ENCODE measurements at regions not wholly inside any gene's neighbourhood (a gene's known extent, or its start where the extent isn't known, plus 50 kb on each side); places are given as distances from the start of the nearest gene placed in this dataset.

DNA sequence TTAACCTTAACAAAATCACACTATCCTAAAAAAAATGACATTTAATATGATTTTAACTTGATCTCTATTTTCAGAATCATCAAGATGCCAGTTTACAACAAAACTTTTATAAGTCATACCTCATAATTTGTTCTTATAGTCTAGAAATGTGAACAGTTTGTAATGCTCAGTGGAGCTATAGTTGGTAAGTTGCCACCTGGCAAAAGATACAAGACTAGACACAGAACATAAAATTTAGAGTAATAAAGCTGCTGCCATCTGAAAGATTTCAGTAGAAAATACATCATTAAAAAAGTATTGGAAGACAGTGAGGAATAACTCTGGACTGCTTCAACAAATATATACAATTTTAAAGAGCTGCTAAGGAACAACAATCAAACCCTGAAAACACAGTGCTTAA lies 233.8 kb downstream of the GABRG2 start:
- H3K27ac Mint-ChIP-seq (ENCODE audit: unreplicated experiment) = no peak overlapping the region
- no peak overlapping the region for H3K4me3 Mint-ChIP-seq (ENCODE audit: unreplicated experiment)
- H3K27me3 Mint-ChIP-seq (ENCODE audit: low read depth) = no peaks in the 10 kb centered on the region
- H3K9me3 Mint-ChIP-seq (ENCODE audit: low read depth) = peaks cover 16% of the 10 kb centered on the region
- no peaks in the 10 kb centered on the region for H3K4me1 Mint-ChIP-seq (ENCODE audit: low read depth)
- H3K36me3 Mint-ChIP-seq (ENCODE audit: low read depth) = no peaks in the 10 kb centered on the region
- TF ChIP-seq, protein P1, sequence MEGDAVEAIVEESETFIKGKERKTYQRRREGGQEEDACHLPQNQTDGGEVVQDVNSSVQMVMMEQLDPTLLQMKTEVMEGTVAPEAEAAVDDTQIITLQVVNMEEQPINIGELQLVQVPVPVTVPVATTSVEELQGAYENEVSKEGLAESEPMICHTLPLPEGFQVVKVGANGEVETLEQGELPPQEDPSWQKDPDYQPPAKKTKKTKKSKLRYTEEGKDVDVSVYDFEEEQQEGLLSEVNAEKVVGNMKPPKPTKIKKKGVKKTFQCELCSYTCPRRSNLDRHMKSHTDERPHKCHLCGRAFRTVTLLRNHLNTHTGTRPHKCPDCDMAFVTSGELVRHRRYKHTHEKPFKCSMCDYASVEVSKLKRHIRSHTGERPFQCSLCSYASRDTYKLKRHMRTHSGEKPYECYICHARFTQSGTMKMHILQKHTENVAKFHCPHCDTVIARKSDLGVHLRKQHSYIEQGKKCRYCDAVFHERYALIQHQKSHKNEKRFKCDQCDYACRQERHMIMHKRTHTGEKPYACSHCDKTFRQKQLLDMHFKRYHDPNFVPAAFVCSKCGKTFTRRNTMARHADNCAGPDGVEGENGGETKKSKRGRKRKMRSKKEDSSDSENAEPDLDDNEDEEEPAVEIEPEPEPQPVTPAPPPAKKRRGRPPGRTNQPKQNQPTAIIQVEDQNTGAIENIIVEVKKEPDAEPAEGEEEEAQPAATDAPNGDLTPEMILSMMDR (IDR thresholded peaks at IDR 0.05) = no peak
- DNase-seq (ENCODE audit: low spot score) = no peak

DNA sequence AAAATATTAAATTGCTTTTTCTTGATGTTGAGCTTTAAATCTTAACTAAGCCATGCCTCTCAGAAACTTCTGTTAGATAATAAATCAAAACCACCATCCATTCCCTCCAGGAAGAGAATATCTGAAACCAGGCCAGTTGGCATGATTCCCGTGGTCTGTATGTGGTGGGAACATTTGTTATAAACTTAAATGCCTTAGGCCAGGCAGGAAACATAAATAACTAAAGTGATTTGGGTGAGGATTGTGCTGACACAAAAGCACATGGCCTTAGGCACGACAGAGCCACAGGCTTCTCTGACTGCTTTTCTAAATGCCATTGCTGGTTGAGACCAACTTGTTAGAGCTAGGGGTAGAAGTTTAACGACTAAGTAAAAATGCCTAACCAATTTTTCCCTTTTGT lies 255.9 kb downstream of the GABRG2 start:
- Mint-ChIP-seq H3K9me3 (ENCODE audit: low read depth) (peaks cover 4% of the 10 kb centered on the region), H3K4me1 (ENCODE audit: low read depth) (no peaks in the 10 kb centered on the region), H3K27ac (ENCODE audit: unreplicated experiment) (no peak overlapping the region), H3K36me3 (ENCODE audit: low read depth) (no peaks in the 10 kb centered on the region), H3K27me3 (ENCODE audit: low read depth) (no peaks in the 10 kb centered on the region), H3K4me3 (ENCODE audit: unreplicated experiment) (no peak overlapping the region)
- TF ChIP-seq, protein P1 (IDR thresholded peaks at IDR 0.05) = no peak
- DNase-seq (ENCODE audit: low spot score) = no peak

DNA sequence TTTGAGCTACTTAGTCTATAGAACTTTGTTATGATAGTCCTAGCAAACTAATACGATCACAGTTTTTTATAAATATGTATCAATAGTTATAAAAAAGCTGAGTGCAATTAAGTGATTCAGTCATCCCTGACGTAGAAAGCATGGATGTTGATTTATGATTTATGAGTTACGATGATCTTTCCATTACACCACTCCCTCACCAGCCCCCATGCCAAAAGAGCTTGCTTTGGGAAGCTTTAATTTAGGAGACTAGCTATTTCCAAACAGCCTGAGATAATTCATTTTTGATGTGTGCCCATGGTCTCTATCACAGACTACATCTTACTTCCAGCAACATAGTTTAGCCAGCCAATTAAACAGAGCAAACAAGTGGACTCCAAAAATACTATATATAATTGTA lies 256.8 kb downstream of the GABRG2 start:
- H3K27me3 Mint-ChIP-seq (ENCODE audit: low read depth) = no peaks in the 10 kb centered on the region
- peaks cover 7% of the 10 kb centered on the region for H3K9me3 Mint-ChIP-seq (ENCODE audit: low read depth)

DNA sequence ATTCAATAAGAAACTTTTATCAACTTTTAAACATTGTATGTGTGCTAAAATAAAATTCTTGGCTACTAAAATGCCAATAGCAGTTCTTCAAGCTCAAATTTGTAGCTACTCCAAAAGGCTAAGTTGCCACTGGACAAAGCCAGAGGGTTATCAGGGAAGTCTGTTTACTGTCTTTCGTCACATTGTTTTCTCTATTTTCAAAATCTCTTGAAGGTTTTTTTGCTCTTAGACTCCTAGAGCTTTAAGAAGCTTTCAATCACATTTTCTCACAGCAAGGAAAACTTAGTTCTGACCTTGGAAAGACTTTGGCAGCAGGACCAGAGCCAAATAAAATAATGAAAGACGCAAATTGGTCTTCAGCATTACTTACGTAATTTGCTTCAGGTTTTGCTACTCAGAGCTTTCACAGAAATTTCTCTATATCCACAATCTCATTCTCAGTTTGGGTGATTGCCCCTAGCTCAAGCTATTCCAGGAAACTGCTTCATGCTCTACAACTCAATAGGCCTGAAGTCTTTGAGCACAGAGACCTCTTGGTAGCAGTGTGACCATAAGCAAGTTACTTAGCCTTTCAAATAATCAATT lies 257.7 kb downstream of the GABRG2 start:
- H3K9me3 Mint-ChIP-seq (ENCODE audit: low read depth) = peaks cover 13% of the 10 kb centered on the region
- no peak for DNase-seq (ENCODE audit: low spot score)
- H3K27ac Mint-ChIP-seq (ENCODE audit: unreplicated experiment) = no peak overlapping the region
- no peaks in the 10 kb centered on the region for H3K4me1 Mint-ChIP-seq (ENCODE audit: low read depth)
- H3K27me3 Mint-ChIP-seq (ENCODE audit: low read depth) = no peaks in the 10 kb centered on the region
- H3K4me3 Mint-ChIP-seq (ENCODE audit: unreplicated experiment) = no peak overlapping the region
- TF ChIP-seq, protein P1 (IDR thresholded peaks at IDR 0.05) = no peak
- no peaks in the 10 kb centered on the region for H3K36me3 Mint-ChIP-seq (ENCODE audit: low read depth)

More for the DNA sequence above, 256.8 kb downstream of the GABRG2 start:
- no peaks in the 10 kb centered on the region for H3K4me1 Mint-ChIP-seq (ENCODE audit: low read depth)
- DNase-seq (ENCODE audit: low spot score) = no peak
- no peak overlapping the region for H3K27ac Mint-ChIP-seq (ENCODE audit: unreplicated experiment)
- TF ChIP-seq, protein P1 (IDR thresholded peaks at IDR 0.05) = no peak
- no peak overlapping the region for H3K4me3 Mint-ChIP-seq (ENCODE audit: unreplicated experiment)
- H3K36me3 Mint-ChIP-seq (ENCODE audit: low read depth) = no peaks in the 10 kb centered on the region

DNA sequence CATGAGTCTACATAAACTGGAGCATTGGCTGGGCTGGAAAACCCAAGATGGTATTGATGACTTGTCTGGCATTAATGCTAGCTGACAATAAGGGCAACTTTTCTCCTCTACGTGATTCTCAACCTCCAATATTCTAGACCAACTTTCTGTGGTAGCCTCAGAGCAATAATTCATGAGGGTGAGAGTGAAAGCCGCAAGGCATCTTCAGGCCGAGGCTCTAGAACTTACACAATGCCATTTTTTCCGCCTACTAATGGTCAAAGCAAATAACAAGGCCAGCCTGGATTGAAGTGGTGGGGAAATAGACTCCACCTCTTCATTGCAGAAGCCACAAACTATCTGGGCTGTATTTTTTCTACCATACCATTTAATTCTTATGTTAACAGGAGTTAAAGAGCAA lies 267.4 kb downstream of the GABRG2 start:
- Mint-ChIP-seq H3K27ac (ENCODE audit: unreplicated experiment) (no peak overlapping the region), H3K27me3 (ENCODE audit: low read depth) (no peaks in the 10 kb centered on the region), H3K4me3 (ENCODE audit: unreplicated experiment) (no peak overlapping the region), H3K9me3 (ENCODE audit: low read depth) (peaks cover 5% of the 10 kb centered on the region), H3K4me1 (ENCODE audit: low read depth) (no peaks in the 10 kb centered on the region), H3K36me3 (ENCODE audit: low read depth) (no peaks in the 10 kb centered on the region)
- DNase-seq (ENCODE audit: low spot score) = no peak
- TF ChIP-seq, protein P1 (IDR thresholded peaks at IDR 0.05) = no peak

All from chondrocyte (in vitro differentiated cells).